ENCODE measurements at regions not wholly inside any gene's neighbourhood (a gene's known extent, or its start where the extent isn't known, plus 50 kb on each side); places are given as distances from the start of the nearest gene placed in this dataset.
"Not testable (repeated sequence)": the region's sequence is repeated elsewhere in the genome, so short reads cannot be mapped to it uniquely, and the experiment has no call there.

GRCh38 chr10:57663401-57663800 is 604.3 kb downstream of the IPMK start:
- DNase-seq = no peak

DNA sequence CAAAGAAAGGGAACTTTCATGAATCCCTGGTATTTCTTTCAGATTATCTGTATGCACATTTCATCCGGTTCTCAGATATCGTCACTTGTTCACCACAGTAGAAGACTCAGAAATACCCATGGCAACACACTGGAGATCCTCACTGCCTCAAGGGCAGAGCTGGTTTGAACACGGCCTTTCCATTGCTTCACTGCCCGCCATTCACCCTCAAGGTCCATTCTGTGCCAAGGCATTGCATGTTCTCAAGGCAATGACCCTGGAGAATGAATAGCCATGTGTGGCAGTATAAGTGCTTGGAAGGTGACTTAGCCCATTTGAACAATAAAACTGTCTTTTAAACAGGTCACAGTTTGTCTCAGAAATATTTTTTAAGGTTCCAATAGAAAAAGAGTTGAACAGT is 606.5 kb downstream of the IPMK start:
- DNase-seq = no peak

- DNase-seq = no peak
Observed at GRCh38 chr10:57657164-57657765, 610.4 kb downstream of the IPMK start.

- no peak for DNase-seq
Observed at GRCh38 chr10:57654856-57655255, 612.8 kb downstream of the IPMK start.

- not testable (repeated sequence) for DNase-seq
Observed at GRCh38 chr10:57645108-57645507, 622.6 kb downstream of the IPMK start.

DNA sequence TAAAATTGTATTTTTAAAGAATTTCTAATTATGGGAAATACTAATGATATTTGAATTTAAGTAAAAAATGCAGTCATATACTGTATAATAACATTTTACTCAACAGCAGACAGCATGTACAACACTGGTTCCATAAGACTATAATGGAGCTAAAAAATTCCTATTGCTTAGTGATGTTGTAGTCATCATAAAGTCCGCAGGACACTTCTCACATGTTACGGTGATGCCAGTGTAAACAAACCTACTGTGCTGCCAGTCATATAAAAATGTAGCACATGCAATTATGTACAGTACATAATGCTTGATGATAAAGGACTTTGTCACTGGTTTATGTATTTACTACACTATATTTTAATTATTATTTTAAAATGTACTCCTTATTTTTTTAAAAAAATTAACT is 629.3 kb downstream of the IPMK start:
- DNase-seq = no peak

DNA sequence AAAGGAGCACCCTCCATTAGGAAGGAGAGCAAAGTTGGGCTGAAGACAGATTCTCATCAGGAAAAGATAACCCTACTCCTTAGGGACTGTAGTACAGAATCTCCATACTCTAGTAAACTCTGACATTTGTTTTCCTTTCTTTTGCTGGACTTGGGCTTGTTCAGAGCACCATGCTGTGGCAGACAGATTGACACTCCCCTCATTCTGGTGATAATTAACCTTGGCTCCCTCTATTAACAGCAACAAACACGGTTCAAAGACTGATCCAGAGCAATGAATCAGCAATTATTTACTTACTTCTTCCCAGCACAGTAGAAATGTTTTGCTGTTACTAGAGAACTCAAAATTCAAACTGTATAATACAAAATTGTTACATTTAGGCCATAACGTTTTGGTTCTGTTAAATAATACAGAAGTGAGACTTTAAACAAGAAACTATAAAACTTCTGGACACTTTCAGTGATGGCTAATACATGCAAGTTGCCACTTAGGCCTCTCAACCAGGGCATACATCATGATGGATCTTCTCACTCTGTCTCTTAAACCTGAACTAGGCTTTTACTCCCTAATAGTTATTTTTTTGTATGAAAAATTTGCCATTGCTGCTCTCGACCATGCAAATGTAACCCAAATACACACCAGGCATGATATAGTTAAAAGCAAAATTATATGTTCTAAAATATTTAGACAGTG is 639.0 kb downstream of the IPMK start:
- DNase-seq = no peak

DNA sequence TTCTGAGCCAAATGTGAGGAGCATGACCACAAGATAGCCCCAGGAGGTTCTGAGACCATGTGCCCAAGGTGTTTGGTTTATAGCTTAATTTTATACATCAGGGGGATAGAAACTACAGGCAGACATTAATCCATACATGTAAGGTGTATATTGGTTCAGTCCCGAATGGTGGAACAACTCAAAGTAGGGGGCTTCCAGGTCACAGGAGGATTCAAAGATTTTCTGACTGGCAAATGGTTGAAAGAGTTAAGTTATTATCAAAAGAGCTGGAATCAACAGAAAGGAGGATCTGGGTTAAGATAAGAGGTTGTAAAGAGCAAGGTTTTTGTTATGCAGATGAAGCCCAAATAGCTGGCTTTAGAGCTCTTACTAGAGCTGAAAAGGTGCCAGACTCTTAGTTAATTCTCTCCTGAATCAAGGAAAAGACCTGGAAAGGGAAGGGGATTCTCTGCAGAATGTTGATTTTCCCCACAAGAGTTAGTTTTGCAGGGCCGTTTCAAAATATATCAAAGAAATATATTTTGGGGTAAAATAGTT is 640.0 kb downstream of the IPMK start:
- no peak for DNase-seq

DNA sequence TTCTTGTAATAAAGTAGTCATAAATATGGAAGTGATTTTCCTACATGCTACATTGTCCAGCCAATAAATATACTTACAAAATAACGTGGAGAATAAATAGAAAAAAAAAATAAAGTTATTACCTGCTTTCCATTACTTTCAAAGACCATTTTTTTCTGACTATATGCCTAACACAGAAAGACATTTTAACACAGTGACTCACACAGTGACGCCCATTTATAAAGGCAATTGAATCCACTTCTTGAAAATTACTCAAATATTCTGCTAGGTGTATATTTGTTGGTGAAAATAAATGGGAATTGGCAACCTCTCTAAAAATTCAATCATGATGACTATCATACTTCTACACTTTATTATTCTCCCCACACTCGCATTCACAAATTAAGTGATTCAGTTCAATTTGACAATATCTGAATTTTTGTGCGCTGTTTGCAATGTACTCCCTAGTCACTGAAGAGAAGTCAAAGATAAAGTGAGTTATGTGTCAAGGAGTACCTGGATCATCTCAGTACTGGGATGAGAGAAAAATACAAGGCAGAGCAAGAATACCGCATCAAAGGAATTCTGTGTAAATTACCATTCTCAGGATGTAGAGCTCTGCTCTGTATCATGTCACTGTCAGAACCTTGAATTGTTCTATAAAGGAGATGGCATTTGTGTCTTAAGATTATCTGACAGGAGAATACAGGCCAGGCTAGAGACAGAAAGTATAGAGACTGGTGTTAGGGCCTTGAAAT is 642.7 kb downstream of the IPMK start:
- DNase-seq = no peak

- DNase-seq = no peak
Observed at GRCh38 chr10:57624066-57624465, 643.6 kb downstream of the IPMK start.

DNA sequence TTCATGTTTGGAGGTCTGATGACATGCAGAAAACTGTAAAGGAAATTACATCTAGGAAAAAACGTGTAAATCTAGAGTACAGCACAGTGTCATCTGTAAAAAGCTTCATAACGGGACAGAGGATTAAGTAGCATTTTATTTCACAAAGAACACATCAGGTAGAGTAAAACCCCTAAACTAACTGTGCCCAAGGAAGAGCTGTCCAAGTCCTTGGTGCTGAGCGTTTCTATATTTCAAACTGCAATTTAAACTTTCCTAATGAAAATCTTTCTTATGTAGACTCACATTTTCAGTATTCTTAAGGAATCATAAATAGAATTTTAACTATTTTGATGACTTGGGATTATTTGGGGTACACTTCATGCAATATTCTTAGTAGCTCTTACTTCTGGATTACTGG is 646.2 kb downstream of the IPMK start:
- no peak for DNase-seq

DNA sequence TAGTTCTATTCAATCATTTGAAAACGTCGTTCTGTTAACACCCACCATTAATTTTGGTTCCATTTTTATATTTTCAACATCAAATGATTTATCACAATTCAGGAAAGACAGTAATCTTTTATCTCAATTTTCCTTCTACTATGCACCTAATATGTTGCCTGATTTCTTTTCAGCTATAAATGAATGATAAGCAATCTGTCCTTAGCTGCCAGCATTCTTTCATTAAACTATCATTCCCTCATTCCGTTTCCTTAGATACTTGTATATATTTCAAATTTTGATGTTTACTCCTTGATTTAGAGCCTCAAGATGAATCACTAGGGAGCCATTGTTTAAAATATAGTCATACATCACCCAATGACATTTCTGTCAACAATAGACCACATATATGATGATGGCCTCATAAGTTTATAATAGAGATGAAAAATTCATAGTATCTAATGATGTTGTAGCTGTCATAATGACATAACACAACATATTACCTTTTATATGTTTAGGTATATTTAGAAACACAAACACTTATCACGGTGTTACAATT is 661.7 kb downstream of the IPMK start:
- DNase-seq = no peak

GRCh38 chr10:57599440-57599839 is 668.3 kb downstream of the IPMK start:
- DNase-seq = no peak

GRCh38 chr10:57593983-57594573 is 673.6 kb downstream of the IPMK start:
- DNase-seq = no peak

- DNase-seq = no peak
Observed at GRCh38 chr10:57579926-57580325, 687.8 kb downstream of the IPMK start.

DNA sequence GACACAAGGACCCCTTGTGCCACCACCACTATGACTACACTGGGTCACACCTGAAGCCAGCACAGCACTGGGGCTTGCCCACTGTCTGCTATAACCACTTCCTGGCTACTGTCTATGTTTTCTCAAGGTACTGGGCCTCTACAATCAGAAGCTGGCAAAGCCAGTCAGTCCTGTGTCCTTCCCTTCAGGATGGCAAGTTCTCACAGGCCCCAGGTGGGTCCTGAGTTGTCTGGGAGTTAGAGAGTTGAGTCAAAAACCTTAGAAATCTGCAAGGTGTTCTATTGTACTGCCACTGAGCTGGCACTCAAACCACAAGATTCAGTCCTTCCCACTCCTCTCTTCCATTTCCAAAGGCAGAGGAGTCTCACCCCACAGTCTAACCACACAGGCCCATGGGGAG is 705.5 kb downstream of the IPMK start:
- DNase-seq = no peak

- DNase-seq = not testable (repeated sequence)
Observed at GRCh38 chr10:57551774-57552173, 715.9 kb downstream of the IPMK start.

GRCh38 chr10:57535306-57535705 is 732.4 kb downstream of the IPMK start:
- DNase-seq = no peak

- DNase-seq = no peak
Observed at GRCh38 chr10:57513637-57514036, 754.1 kb downstream of the IPMK start.

DNA sequence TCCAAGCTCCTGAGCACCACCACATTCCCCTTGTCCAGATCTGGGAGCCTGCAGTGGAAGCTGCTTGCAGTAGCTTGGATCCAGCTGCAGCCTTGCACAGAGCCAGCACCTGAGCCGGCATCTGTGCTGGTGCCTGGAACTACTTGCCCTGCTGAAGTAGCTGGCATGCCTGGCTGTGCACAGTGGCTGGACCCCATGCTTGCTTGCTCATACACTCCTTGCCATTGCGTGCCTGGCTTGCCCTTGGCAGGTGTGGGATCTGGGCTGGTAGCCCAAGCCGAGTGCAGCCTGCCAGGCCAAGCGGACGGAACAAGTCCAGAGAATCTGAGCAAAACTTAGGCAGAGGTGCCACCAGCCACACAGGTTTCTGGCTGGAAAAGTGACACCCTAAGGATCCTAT is 759.9 kb downstream of the IPMK start:
- DNase-seq = no peak

DNA sequence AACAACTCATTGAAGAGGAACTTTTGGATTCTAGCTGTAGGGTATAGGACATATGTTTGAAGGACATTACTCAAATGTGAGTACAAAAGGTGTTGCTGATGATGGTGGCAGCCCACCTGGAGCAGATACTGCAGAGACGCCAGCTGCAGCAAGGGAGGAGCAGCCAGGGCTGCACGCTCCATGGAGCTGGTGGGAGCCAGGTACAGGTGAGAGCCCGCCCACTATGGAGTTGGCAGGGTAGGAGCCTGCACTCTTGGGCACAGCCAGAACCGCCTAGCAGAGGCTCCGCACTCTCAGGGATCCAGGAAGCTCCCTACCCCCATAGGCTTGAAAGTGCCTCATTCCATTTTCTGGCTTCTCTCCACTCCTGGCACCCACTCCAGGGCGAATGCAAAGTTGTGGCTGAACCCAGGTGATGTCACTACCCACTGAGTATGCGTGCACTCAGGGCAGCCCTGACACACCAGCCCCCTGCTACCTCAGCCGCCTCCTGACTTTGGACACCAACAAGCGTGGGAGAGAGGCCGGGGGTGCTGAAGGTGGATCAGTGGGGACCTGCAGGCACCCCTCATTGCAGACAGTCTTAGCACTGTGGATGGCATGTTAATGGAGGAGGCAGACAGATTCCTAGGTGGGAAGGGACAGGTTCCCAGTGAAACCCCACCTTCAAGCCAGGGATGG is 761.1 kb downstream of the IPMK start:
- no peak for DNase-seq

DNA sequence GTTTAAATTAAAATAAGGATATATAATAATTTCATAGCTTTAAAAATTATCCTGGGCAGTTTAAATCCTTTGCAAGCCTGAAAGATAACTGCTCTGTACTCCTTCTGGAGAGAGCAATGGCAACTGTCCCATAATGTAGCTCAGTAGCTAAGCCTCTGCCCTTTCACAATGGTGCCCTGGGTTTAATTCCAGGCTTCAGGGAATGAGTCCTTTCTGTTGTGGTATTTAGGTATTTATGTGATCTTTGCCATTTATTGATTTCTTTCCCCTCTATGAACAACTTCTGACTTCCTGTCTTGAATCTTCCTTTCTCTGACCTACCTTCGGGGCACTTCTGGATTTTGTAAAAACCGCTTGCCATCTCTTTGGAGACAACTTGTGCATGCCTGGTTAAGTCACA is 773.2 kb downstream of the IPMK start:
- DNase-seq = no peak

- DNase-seq = no peak
Observed at GRCh38 chr10:57482259-57482658, 785.4 kb downstream of the IPMK start.
